GM19239 (cell line): ENCODE measurements at regions not wholly inside any gene's neighbourhood (a gene's known extent, or its start where the extent isn't known, plus 50 kb on each side); places are given as distances from the start of the nearest gene placed in this dataset.
"Not testable (repeated sequence)": the region's sequence is repeated elsewhere in the genome, so short reads cannot be mapped to it uniquely, and the experiment has no call there.

Experiments
- DNase-seq: peaks from one replicate; pipeline ENCODE4 v3.0.0; 2011; ENCODE audit warnings: low spot score; ENCODE audit not compliant: insufficient read length
- FAIRE-seq: peaks from 2 replicates; lab custom pipeline; 2011; peaks lifted over from hg19 to GRCh38; lab: Jason Lieb, UNC

- DNase-seq (peak; percentile 25), FAIRE-seq (no peak)
These were observed 617.3 kb downstream of the MATN1 start for GRCh38 chr1:30106125-30106524.

- DNase-seq (no peak), FAIRE-seq (no peak)
These were observed 618.8 kb downstream of the MATN1 start for GRCh38 chr1:30104551-30104950.

GRCh38 chr1:30103708-30104411 is 619.5 kb downstream of the MATN1 start:
- DNase-seq (no peak), FAIRE-seq (no peak)

- DNase-seq (no peak), FAIRE-seq (no peak)
These were observed 620.8 kb downstream of the MATN1 start for GRCh38 chr1:30102605-30103004.

GRCh38 chr1:30101487-30102227 is 621.7 kb downstream of the MATN1 start:
- no peak for DNase-seq

GRCh38 chr1:30101016-30101415 is 622.4 kb downstream of the MATN1 start:
- FAIRE-seq (no peak), DNase-seq (no peak)

More at GRCh38 chr1:30101487-30102227, 621.7 kb downstream of the MATN1 start:
- FAIRE-seq, result no peak

- DNase-seq (no peak), FAIRE-seq (no peak)
These were observed 622.9 kb downstream of the MATN1 start for GRCh38 chr1:30100524-30100862.

GRCh38 chr1:30099587-30100523 is 623.5 kb downstream of the MATN1 start:
- FAIRE-seq, result no peak

GRCh38 chr1:30097851-30098250 is 625.5 kb downstream of the MATN1 start:
- not testable (repeated sequence) for DNase-seq

More at GRCh38 chr1:30099587-30100523, 623.5 kb downstream of the MATN1 start:
- no peak for DNase-seq

GRCh38 chr1:30095451-30096025 is 627.8 kb downstream of the MATN1 start:
- FAIRE-seq, result no peak
- no peak for DNase-seq

More at GRCh38 chr1:30097851-30098250, 625.5 kb downstream of the MATN1 start:
- FAIRE-seq, result not testable (repeated sequence)

- FAIRE-seq (no peak), DNase-seq (no peak)
These were observed 628.3 kb downstream of the MATN1 start for GRCh38 chr1:30095051-30095450.

GRCh38 chr1:30092051-30092858 is 631.1 kb downstream of the MATN1 start:
- FAIRE-seq, result no peak
- no peak for DNase-seq

- DNase-seq, result no peak
- no peak for FAIRE-seq
These were observed 633.1 kb downstream of the MATN1 start for GRCh38 chr1:30090162-30090820.

- FAIRE-seq (no peak), DNase-seq (no peak)
These were observed 634.4 kb downstream of the MATN1 start for GRCh38 chr1:30089024-30089430.

- FAIRE-seq (no peak), DNase-seq (no peak)
These were observed 634.8 kb downstream of the MATN1 start for GRCh38 chr1:30088594-30088993.

GRCh38 chr1:30087465-30087864 is 635.9 kb downstream of the MATN1 start:
- FAIRE-seq (no peak), DNase-seq (no peak)

- DNase-seq (peak; percentile 36), FAIRE-seq (no peak)
These were observed 637.3 kb downstream of the MATN1 start for GRCh38 chr1:30085811-30086770.
